WTC11 (cell line): ENCODE measurements at regions not wholly inside any gene's neighbourhood (a gene's known extent, or its start where the extent isn't known, plus 50 kb on each side); places are given as distances from the start of the nearest gene placed in this dataset.

ENCODE experiments used
- ATAC-seq: fragments of 200-7000 bp; cut with Tn5 transposase; 2 replicates; pipeline ENCODE4 v1.10.0; 2021; ENCODE audit warnings: mild to moderate bottlenecking, moderate library complexity
- CTCF ChIA-PET: fragments of 300-600 bp; sonication (Branson Sonifier 250); formaldehyde crosslinking; loops from one replicate; lab custom pipeline; 2021; ENCODE audit warnings: antibody characterized with exemption; lab: Charles Lee
- POLR2A ChIA-PET: fragments of 350-600 bp; sonication (Branson Sonifier 250); formaldehyde crosslinking; loops from one replicate; lab custom pipeline; 2021; ENCODE audit warnings: antibody characterized with exemption; lab: Charles Lee
- DNase-seq: peaks from one replicate; pipeline ENCODE4 v3.0.0; 2021; ENCODE audit warnings: low spot score
- H3K27ac Mint-ChIP-seq: 2 replicates; pipeline ENCODE4 v1.8.0; 2021; ENCODE audit warnings: mixed read lengths
- H3K27me3 Mint-ChIP-seq: 2 replicates; pipeline ENCODE4 v1.8.0; 2021; ENCODE audit warnings: low read depth, mild to moderate bottlenecking, moderate library complexity, mixed read lengths
- H3K36me3 Mint-ChIP-seq: 2 replicates; pipeline ENCODE4 v1.8.0; 2021; ENCODE audit warnings: mixed read lengths
- H3K4me1 Mint-ChIP-seq: 2 replicates; pipeline ENCODE4 v1.8.0; 2022; ENCODE audit warnings: mixed read lengths
- H3K4me3 Mint-ChIP-seq: 2 replicates; pipeline ENCODE4 v1.8.0; 2021; ENCODE audit warnings: mild to moderate bottlenecking, moderate library complexity, mixed read lengths
- H3K9me3 Mint-ChIP-seq: 2 replicates; pipeline ENCODE4 v1.8.0; 2021; ENCODE audit warnings: mixed read lengths
- AFF4 ChIP-seq: sonication (generic); formaldehyde crosslinking; IDR thresholded peaks from 2 replicates; pipeline ENCODE4 v1.8.1; 2023; ENCODE audit warnings: mild to moderate bottlenecking, missing genetic modification reagents, borderline replicate concordance
- ATF1 ChIP-seq: sonication (generic); formaldehyde crosslinking; IDR thresholded peaks from 2 replicates; pipeline ENCODE4 v1.8.1; 2023; ENCODE audit warnings: mild to moderate bottlenecking, moderate library complexity, missing genetic modification reagents
- ATF3 ChIP-seq: sonication (generic); formaldehyde crosslinking; conservative IDR thresholded peaks from 2 replicates; pipeline ENCODE4 v1.8.1; 2022; ENCODE audit warnings: mild to moderate bottlenecking, missing genetic modification reagents
- CDX4 ChIP-seq: fragments of 250-450 bp; sonication (Bioruptor Pico); IDR thresholded peaks from 2 replicates; pipeline ENCODE4 v1.9.0; 2021; ENCODE audit warnings: moderate library complexity, mild to moderate bottlenecking, inconsistent platforms, borderline replicate concordance
- CREB1 ChIP-seq: sonication (generic); formaldehyde crosslinking; IDR thresholded peaks from 2 replicates; pipeline ENCODE4 v1.8.0; 2023; ENCODE audit warnings: mild to moderate bottlenecking, missing genetic modification reagents
- E2F5 ChIP-seq: sonication (generic); formaldehyde crosslinking; IDR thresholded peaks from 2 replicates; pipeline ENCODE4 v1.8.1; 2022; ENCODE audit warnings: mild to moderate bottlenecking, moderate library complexity, missing genetic modification reagents
- EMX1 ChIP-seq: fragments of 250-450 bp; sonication (Bioruptor Pico); IDR thresholded peaks from 2 replicates; pipeline ENCODE4 v1.8.0; 2021; ENCODE audit warnings: mild to moderate bottlenecking
- ERG ChIP-seq: fragments of 250-450 bp; sonication (Bioruptor Pico); IDR thresholded peaks from 2 replicates; pipeline ENCODE4 v1.8.0; 2021; ENCODE audit warnings: mild to moderate bottlenecking
- ESRRA ChIP-seq: sonication (generic); formaldehyde crosslinking; IDR thresholded peaks from 2 replicates; pipeline ENCODE4 v1.8.1; 2022; ENCODE audit warnings: mild to moderate bottlenecking, missing genetic modification reagents, borderline replicate concordance
- FOXJ3 ChIP-seq: sonication (generic); formaldehyde crosslinking; IDR thresholded peaks from 2 replicates; pipeline ENCODE4 v1.9.0; 2021; ENCODE audit warnings: missing genetic modification reagents, mild to moderate bottlenecking, borderline replicate concordance
- GTF2I ChIP-seq: fragments of 250-450 bp; sonication (Bioruptor Pico); conservative IDR thresholded peaks from 2 replicates; pipeline ENCODE4 v1.4.0; 2021; ENCODE audit warnings: mild to moderate bottlenecking
- JAZF1 ChIP-seq: fragments of 250-450 bp; sonication (Bioruptor Pico); IDR thresholded peaks from 2 replicates; pipeline ENCODE4 v1.9.0; 2021; ENCODE audit warnings: moderate library complexity, mild to moderate bottlenecking, inconsistent platforms
- JUN ChIP-seq: sonication (generic); formaldehyde crosslinking; IDR thresholded peaks from 2 replicates; pipeline ENCODE4 v1.8.0; 2023; ENCODE audit warnings: mild to moderate bottlenecking, missing genetic modification reagents
- MAX ChIP-seq: sonication (generic); formaldehyde crosslinking; IDR thresholded peaks from 2 replicates; pipeline ENCODE4 v1.8.0; 2022; ENCODE audit warnings: mild to moderate bottlenecking, missing genetic modification reagents
- NFE2L1 ChIP-seq: sonication (generic); formaldehyde crosslinking; IDR thresholded peaks from 2 replicates; pipeline ENCODE4 v1.8.1; 2023; ENCODE audit warnings: missing genetic modification reagents
- NFYB ChIP-seq: sonication (generic); formaldehyde crosslinking; conservative IDR thresholded peaks from 2 replicates; pipeline ENCODE4 v1.8.0; 2022; ENCODE audit warnings: low read depth, missing genetic modification reagents
- NR1H2 ChIP-seq: sonication (generic); formaldehyde crosslinking; IDR thresholded peaks from 2 replicates; pipeline ENCODE4 v1.9.0; 2021; ENCODE audit warnings: mild to moderate bottlenecking, moderate library complexity, missing genetic modification reagents
- NR3C1 ChIP-seq: sonication (generic); formaldehyde crosslinking; conservative IDR thresholded peaks from 2 replicates; pipeline ENCODE4 v1.8.1; 2023; ENCODE audit warnings: low read depth, mild to moderate bottlenecking, missing genetic modification reagents
- RELA ChIP-seq: sonication (generic); formaldehyde crosslinking; IDR thresholded peaks from 2 replicates; pipeline ENCODE4 v1.8.1; 2022; ENCODE audit warnings: missing genetic modification reagents, mild to moderate bottlenecking, borderline replicate concordance
- TCF7 ChIP-seq: sonication (generic); formaldehyde crosslinking; IDR thresholded peaks from 2 replicates; pipeline ENCODE4 v1.8.0; 2022; ENCODE audit warnings: mild to moderate bottlenecking, low read depth, missing genetic modification reagents, moderate library complexity
- TEAD4 ChIP-seq: sonication (generic); formaldehyde crosslinking; IDR thresholded peaks from 2 replicates; pipeline ENCODE4 v1.8.0; 2022; ENCODE audit warnings: mild to moderate bottlenecking, missing genetic modification reagents
- USF1 ChIP-seq: sonication (generic); formaldehyde crosslinking; IDR thresholded peaks from 2 replicates; pipeline ENCODE4 v1.8.0; 2022; ENCODE audit warnings: mild to moderate bottlenecking, missing genetic modification reagents
- ZBTB21 ChIP-seq: sonication (generic); formaldehyde crosslinking; IDR thresholded peaks from 2 replicates; pipeline ENCODE4 v1.8.1; 2023; ENCODE audit warnings: mild to moderate bottlenecking, missing genetic modification reagents, borderline replicate concordance
- ZNF138 ChIP-seq: sonication (generic); formaldehyde crosslinking; conservative IDR thresholded peaks from 2 replicates; pipeline ENCODE4 v1.8.1; 2022; ENCODE audit warnings: mild to moderate bottlenecking, moderate library complexity, missing genetic modification reagents
- ZNF396 ChIP-seq: fragments of 250-450 bp; sonication (Bioruptor Pico); IDR thresholded peaks from 2 replicates; pipeline ENCODE4 v1.8.0; 2021; ENCODE audit warnings: mild to moderate bottlenecking, moderate library complexity, borderline replicate concordance

- TF ChIP-seq FOXJ3 (CRISPR knock-in tag), result no peak
- no peak for TF ChIP-seq USF1
Measured at GRCh38 chr4:58502839-58503238, 1392.7 kb upstream of the IGFBP7 start (continued).

GRCh38 chr4:58499182-58499581 lies 1389.0 kb upstream of the IGFBP7 start:
- DNase-seq (no peak), ATAC-seq (peak; percentile 52)
- peaks cover 6% of the 10 kb centered on the region for H3K36me3 Mint-ChIP-seq
- TF ChIP-seq TCF7 (no peak), E2F5 (CRISPR knock-in tag) (no peak), ATF3 (CRISPR knock-in tag) (no peak), EMX1 (CRISPR knock-in tag) (no peak), RELA (CRISPR knock-in tag) (no peak), ZBTB21 (CRISPR knock-in tag) (no peak), TEAD4 (no peak), ESRRA (CRISPR knock-in tag) (no peak), ZNF138 (no peak), CREB1 (CRISPR knock-in tag) (no peak), JUN (no peak), ERG (CRISPR knock-in tag) (no peak)
- H3K4me3 Mint-ChIP-seq, result no peak overlapping the region
- ChIA-PET CTCF (no interaction called here), POLR2A (no interaction called here)
- H3K27me3 Mint-ChIP-seq, result no peaks in the 10 kb centered on the region
- peaks cover 11% of the 10 kb centered on the region for H3K9me3 Mint-ChIP-seq
- peaks cover 28% of the 10 kb centered on the region for H3K4me1 Mint-ChIP-seq
- H3K27ac Mint-ChIP-seq, result no peak overlapping the region

- Mint-ChIP-seq H3K9me3 (peaks cover 44% of the 10 kb centered on the region), H3K27ac (no peak overlapping the region), H3K4me3 (no peak overlapping the region), H3K27me3 (no peaks in the 10 kb centered on the region), H3K4me1 (peaks cover 32% of the 10 kb centered on the region), H3K36me3 (peaks cover 17% of the 10 kb centered on the region)
- no peak for DNase-seq
- CTCF ChIA-PET, result no interaction called here
- POLR2A ChIA-PET, result no interaction called here
- ATAC-seq, result no peak
- no peak for TF ChIP-seq NR1H2 (CRISPR knock-in tag)
- TF ChIP-seq ZBTB21 (CRISPR knock-in tag), result no peak
- TF ChIP-seq ZNF138, result no peak
- no peak for TF ChIP-seq GTF2I
- TF ChIP-seq ZNF396 (CRISPR knock-in tag), result no peak
- no peak for TF ChIP-seq NFYB (CRISPR knock-in tag)
- no peak for TF ChIP-seq MAX
- no peak for TF ChIP-seq E2F5 (CRISPR knock-in tag)
Measured at GRCh38 chr4:58491620-58492019, 1381.4 kb upstream of the IGFBP7 start.

- no peak for ATAC-seq
- 0 out of 2 replicates have a peak, but pooled peaks cover 5% of the 10 kb centered on the region for H3K4me1 Mint-ChIP-seq
- no peak for DNase-seq
- H3K27me3 Mint-ChIP-seq, result no peaks in the 10 kb centered on the region
- ChIA-PET CTCF (no interaction called here), POLR2A (no interaction called here)
- peaks cover 7% of the 10 kb centered on the region for H3K9me3 Mint-ChIP-seq
- no peaks in the 10 kb centered on the region for H3K36me3 Mint-ChIP-seq
- H3K4me3 Mint-ChIP-seq, result no peak overlapping the region
- H3K27ac Mint-ChIP-seq, result no peak overlapping the region
- no peak for TF ChIP-seq CDX4 (CRISPR knock-in tag)
- no peak for TF ChIP-seq ATF1 (CRISPR knock-in tag)
- no peak for TF ChIP-seq NFE2L1 (CRISPR knock-in tag)
- TF ChIP-seq AFF4 (CRISPR knock-in tag), result no peak
- no peak for TF ChIP-seq NR3C1
- no peak for TF ChIP-seq JAZF1 (CRISPR knock-in tag)
Measured at GRCh38 chr4:58477950-58478349, 1367.8 kb upstream of the IGFBP7 start.
